IPS-18c (cell line): ENCODE measurements at regions not wholly inside any gene's neighbourhood (a gene's known extent, or its start where the extent isn't known, plus 50 kb on each side); places are given as distances from the start of the nearest gene placed in this dataset.
A peak's percentile ranks its signal among the peaks of the same experiment; 100 is the strongest.
"Not testable (repeated sequence)": the region's sequence is repeated elsewhere in the genome, so short reads cannot be mapped to it uniquely, and the experiment has no call there.

ENCODE experiments used
- H3K4me3 ChIP-seq: 2 replicates; pipeline ENCODE4 v1.7.0; 2013; ENCODE audit warnings: low read depth, mild to moderate bottlenecking, low read length, moderate library complexity; ENCODE audit not compliant: insufficient read depth
- H3K9me3 ChIP-seq: one replicate; pipeline ENCODE4 v1.6.1; 2013; ENCODE audit warnings: mild to moderate bottlenecking, low read length, moderate library complexity; ENCODE audit not compliant: control insufficient read depth, insufficient read depth

DNA sequence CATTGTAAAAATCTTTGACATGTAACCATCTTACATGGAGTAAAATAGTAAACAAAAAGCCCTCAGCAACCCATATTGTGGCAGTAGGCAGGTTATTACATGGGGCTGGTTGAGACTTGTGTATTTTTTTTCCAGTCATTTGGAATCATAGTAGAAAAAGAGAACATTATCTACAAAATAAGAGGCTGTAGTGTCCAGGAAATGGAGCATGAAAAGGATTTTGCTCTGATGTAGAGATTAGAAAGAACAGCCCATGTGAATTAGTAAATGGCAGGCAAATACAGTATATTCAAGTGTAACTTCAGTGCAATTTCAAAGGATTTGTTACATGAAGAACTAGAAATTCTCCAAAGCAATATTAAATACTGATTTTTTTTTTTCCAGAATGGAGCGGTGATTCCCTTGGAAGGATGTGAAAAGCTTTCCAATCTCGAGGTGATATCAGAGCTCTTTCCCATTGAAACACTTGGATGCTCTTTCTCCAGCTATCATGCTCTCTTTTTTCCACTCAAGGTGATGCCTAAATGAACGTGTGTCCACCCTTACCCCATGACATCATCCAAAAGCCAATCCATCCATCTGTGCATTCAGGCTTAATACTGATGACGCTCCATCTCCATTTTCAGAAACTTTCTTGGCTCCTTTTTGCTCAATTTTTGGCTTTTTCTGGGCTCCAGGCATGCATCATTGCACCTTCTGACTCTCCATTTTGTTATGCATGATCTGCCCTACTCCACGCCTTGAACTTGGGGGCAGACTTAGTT lies 1034.7 kb downstream of the TYW1 start:
- peaks cover 23% of the 10 kb centered on the region for H3K9me3 ChIP-seq
- H3K4me3 ChIP-seq: no peak overlapping the region

DNA sequence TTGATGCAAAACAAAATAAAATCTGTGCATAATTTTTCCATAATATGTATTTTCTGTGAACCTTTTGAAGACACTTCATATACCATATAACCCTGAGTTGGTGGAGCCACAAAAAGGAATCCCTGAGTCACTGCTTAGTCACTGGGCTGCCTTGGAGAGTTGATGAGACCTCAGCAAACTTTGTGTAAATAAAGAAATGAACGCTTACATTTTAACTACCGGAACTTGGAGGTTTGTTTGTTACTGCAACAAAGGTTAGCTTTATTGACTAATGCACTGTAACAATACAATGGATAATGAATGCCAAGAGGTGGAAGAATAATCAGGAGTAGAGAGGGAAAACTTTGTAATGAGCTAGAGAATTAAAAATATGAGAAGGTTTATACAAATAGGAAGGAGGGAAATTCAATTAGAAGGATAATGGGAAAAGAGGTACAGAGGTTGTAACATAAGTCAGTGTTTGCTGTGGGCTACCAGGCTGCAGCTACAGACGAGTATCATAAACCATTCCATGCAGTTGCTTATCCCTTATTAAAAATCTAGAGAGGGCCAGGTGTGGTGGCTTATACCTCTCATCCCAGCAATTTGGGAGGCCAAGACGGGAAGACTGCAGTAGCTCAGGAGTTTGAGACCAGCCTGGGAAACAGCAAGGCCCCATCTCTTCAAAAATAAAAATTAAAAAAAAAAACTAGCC lies 1042.1 kb downstream of the TYW1 start:
- no peak overlapping the region for H3K4me3 ChIP-seq
- H3K9me3 ChIP-seq: peaks cover 23% of the 10 kb centered on the region

DNA sequence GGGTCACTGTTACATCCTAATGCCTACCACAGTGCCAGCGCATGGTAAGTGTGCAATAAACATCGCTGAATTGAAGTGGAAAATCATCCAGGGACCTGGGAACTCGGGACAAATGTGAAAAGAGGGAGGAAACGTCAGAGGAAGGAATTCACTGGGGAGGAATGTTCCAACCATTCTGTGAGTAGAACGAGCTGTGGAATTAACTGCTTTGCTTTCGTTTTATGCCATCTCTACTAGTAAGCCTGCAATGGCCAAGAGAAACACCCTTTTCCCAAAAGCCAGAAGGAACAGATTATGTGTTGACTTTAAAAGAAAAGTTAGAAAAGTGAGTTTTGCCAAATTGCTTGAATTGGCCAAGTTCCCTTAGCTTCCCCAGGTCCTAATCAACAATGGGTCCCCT lies 1044.9 kb downstream of the TYW1 start:
- peaks cover 24% of the 10 kb centered on the region for H3K9me3 ChIP-seq
- H3K4me3 ChIP-seq: peak overlapping the region; percentile 20; the same call in 1 of the 2 replicates

GRCh38 chr7:68043546-68043945 lies 1046.9 kb downstream of the TYW1 start:
- Histone ChIP-seq H3K9me3 (peaks cover 19% of the 10 kb centered on the region), H3K4me3 (no peak overlapping the region)

- Histone ChIP-seq H3K9me3 (peaks cover 20% of the 10 kb centered on the region), H3K4me3 (no peak overlapping the region)
These were observed 1054.0 kb downstream of the TYW1 start for GRCh38 chr7:68050627-68051026.

DNA sequence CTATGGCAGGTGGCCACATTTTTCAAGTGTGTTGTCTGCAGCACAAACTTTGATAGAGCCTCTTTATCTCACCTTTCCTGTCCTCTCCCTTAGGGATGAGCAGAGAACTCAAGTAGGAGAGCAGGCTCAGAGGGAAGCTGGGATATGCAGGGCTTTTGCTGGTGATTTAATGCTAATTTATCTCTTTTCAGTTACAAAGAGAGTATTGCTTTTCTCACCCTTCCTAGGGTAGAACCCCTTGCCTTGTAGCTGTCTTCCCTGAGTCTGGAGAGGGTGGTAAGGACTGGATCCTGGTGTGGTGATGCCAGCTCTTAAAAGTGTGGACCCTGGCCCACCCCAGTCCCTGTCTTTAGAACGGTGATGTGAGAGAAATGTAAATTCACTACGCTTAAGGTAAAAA lies 1061.4 kb downstream of the TYW1 start:
- no peak overlapping the region for H3K4me3 ChIP-seq
- H3K9me3 ChIP-seq: peaks cover 31% of the 10 kb centered on the region

- H3K9me3 ChIP-seq: peaks cover 22% of the 10 kb centered on the region
- no peak overlapping the region for H3K4me3 ChIP-seq
These were observed 1066.5 kb downstream of the TYW1 start for GRCh38 chr7:68063171-68063570.

DNA sequence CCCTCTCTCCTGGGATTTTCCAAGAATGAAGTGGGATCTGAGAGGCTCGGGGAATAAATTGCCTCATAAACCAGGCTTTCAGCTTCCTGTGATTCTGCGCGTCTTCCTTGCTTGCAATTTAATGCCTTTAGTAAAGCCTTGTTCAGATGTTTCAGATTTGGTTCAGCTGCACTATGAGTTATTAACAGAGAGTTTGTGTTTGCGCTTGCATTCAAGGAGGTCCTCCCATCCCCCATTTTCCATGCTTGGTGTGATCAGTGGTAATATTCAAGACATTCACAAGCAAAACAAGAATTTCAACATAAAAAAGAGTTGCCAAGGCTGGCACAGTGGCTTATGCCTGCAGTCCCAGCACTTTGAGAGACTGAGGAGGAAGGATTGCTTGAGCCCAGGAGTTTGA lies 1068.9 kb downstream of the TYW1 start:
- Histone ChIP-seq H3K4me3 (no peak overlapping the region), H3K9me3 (peaks cover 14% of the 10 kb centered on the region)

GRCh38 chr7:68067845-68068244 lies 1071.2 kb downstream of the TYW1 start:
- H3K4me3 ChIP-seq: no peak overlapping the region
- H3K9me3 ChIP-seq: peaks cover 14% of the 10 kb centered on the region

DNA sequence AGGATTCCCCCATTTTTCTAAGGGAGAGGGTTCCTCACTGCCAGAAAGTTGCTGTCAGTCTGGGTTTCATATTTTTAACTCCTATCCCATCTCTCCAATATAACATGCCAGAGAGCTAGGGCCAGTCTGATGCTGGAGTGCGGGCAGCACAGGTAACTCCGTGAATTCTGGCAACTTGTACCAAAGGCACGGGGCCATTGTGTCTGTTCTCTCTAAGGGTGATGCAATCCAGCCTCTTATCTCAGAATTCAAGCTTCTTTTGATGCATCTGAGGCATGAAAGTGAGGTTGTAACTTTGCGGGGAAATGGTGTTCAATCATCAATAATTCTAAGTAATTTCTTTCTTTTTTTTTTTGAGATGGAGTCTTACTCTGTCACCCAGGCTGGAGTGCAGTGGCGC lies 1074.4 kb downstream of the TYW1 start:
- H3K9me3 ChIP-seq: peaks cover 13% of the 10 kb centered on the region
- H3K4me3 ChIP-seq: no peak overlapping the region

GRCh38 chr7:68073701-68074100 lies 1077.1 kb downstream of the TYW1 start:
- Histone ChIP-seq H3K4me3 (no peak overlapping the region), H3K9me3 (peaks cover 17% of the 10 kb centered on the region)

DNA sequence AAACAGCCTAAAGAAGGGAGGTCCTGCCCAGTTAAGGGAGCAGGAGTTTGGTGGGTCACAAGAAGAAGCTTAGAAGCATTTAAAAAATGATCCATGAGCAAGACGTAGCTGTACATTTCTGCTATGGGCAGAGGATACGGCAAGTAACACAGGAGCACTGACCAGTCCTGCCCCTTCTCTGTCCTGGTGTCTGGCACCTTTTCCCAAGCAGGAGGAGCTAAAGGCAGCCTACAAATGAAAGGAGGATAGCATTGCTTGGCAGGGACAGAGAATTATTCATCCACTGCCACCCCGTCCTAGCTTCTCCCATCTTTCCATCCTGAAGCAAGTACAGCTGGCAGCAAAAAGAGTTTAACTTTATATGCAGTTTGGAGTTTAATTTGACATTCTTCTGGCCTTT lies 1077.6 kb downstream of the TYW1 start:
- no peak overlapping the region; the same call in 1 of the 2 replicates for H3K4me3 ChIP-seq

GRCh38 chr7:68078157-68078710 lies 1081.6 kb downstream of the TYW1 start:
- no peak overlapping the region for H3K4me3 ChIP-seq
- H3K9me3 ChIP-seq: peaks cover 32% of the 10 kb centered on the region

More for the DNA sequence above, 1077.6 kb downstream of the TYW1 start:
- H3K9me3 ChIP-seq: peaks cover 19% of the 10 kb centered on the region

DNA sequence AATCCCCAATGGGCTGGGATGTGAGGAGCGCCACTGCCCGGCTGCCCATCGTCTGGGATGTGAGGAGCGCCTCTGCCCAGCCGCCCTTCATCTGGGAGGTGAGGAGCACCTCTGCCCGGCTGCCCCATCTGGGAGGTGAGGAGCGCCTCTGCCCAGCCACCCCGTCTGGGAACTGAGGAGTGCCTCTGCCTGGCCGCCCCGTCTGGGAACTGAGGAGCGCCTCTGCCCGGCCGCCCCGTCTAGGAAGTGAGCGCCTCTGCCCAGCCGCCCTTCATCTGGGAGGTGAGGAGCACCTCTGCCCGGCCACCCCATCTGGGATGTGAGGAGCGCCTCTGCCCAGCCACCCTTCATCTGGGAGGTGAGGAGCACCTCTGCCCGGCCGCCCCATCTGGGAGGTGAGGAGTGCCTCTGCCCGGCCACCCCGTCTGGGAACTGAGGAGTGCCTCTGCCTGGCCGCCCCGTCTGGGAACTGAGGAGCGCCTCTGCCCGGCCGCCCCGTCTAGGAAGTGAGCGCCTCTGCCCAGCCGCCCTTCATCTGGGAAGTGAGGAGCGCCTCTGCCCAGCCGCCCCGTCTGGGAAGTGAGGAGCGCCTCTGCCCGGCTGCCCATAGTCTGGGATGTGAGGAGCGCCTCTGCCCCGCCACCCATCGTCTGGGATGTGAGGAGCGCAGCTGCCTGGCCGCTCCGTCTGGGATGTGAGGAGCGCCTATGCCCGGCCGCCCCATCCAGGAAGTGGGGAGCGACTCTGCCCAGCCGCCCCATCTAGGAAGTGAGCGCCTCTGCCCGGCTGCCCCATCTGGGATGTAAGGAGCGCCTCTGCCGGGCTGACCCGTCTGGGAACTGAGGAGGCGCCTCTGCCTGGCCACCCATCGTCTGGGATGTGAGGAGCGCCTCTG lies 1085.7 kb downstream of the TYW1 start:
- peaks cover 48% of the 10 kb centered on the region for H3K9me3 ChIP-seq
- H3K4me3 ChIP-seq: not testable (repeated sequence)

DNA sequence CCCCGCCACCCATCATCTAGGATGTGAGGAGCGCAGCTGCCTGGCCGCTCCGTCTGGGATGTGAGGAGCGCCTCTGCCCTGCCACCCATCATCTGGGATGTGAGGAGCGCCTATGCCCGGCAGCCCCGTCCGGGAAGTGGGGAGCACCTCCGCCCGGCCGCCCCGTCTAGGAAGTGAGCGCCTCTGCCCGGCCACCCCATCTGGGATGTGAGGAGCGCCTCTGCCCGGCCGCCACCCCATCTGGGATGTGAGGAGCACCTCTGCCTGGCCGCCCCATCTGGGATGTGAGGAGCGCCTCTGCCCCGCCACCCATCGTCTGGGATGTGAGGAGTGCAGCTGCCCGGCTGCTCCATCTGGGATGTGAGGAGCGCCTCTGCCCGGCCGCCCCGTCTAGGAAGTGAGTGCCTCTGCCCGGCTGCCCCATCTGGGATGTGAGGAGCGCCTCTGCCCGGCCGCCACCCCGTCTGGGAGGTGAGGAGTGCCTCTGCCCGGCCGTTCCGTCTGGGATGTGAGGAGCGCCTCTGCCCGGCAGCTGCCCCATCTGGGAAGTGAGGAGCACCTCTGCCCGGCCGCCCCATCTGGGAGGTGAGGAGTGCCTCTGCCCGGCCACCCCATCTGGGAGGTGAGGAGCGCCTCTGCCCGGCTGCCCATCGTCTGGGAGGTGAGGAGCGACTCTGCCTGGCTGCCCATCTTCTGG lies 1086.5 kb downstream of the TYW1 start:
- peaks cover 48% of the 10 kb centered on the region for H3K9me3 ChIP-seq
- not testable (repeated sequence) for H3K4me3 ChIP-seq

DNA sequence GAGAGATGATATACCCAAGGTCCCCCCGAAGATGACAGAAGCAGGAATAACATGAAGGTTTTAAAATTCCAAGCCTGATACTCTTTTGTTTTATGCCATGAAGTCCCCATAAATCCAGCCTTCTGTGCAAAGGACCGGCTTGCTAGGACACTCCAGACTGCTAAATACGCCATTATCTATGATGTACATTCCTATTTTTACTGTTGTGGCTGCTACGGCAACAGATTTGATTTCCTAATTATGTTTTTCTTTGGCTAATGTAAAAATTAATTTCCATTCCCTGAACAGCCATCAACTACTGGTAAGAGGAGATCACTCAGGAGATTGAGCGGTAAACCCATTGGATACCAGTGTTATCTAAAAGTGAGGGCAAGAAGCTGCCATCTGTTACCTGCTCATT lies 1090.8 kb downstream of the TYW1 start:
- peaks cover 39% of the 10 kb centered on the region for H3K9me3 ChIP-seq
- no peak overlapping the region for H3K4me3 ChIP-seq

DNA sequence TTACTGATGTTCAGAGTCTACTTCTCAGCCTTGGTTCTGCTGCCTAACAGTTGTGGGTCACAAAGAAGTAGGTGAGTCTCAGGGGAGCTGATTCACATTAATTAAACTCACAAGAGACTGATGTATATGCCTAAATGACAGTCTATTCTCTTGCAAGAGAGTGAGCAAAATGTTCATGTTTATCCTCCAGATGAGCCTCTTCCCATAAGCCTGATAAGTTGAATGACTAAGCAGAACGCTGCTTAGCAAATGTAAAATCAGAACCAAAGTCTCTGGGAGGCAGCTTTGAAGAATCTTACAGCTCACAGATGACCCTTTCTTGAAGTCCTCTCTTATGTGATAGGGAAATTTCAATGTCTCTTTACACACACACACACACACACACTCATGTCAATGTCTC lies 1092.2 kb downstream of the TYW1 start:
- peaks cover 33% of the 10 kb centered on the region for H3K9me3 ChIP-seq
- H3K4me3 ChIP-seq: no peak overlapping the region
